SU-DHL-6 (cell line): ENCODE measurements at regions not wholly inside any gene's neighbourhood (a gene's known extent, or its start where the extent isn't known, plus 50 kb on each side); places are given as distances from the start of the nearest gene placed in this dataset.

Source experiments
- H2AFZ ChIP-seq: fragments of 200-600 bp; sonication (generic); 2 replicates; pipeline ENCODE4 v1.6.1; 2014; ENCODE audit warnings: low read depth, mild to moderate bottlenecking, moderate library complexity, mixed read lengths, antibody characterized with exemption, low read length; ENCODE audit not compliant: severe bottlenecking
- H3F3A ChIP-seq: fragments of 200-600 bp; shearing (Covaris generic); 2 replicates; pipeline ENCODE4 v1.6.0; 2016; ENCODE audit warnings: antibody characterized with exemption, mild to moderate bottlenecking; ENCODE audit not compliant: insufficient read depth
- H3K27ac ChIP-seq: fragments of 200-600 bp; sonication (generic); 2 replicates; pipeline ENCODE4 v1.5.1; 2016; ENCODE audit warnings: low read depth, mild to moderate bottlenecking, low read length, moderate library complexity, mixed read lengths
- H3K27me3 ChIP-seq: fragments of 200-600 bp; sonication (generic), shearing (Covaris generic); 2 replicates; pipeline ENCODE4 v1.6.0; 2014; ENCODE audit warnings: mild to moderate bottlenecking, low read length
- H3K36me3 ChIP-seq: fragments of 200-600 bp; sonication (generic); 2 replicates; pipeline ENCODE4 v1.6.1; 2014; ENCODE audit warnings: mild to moderate bottlenecking, low read length, mixed read lengths
- H3K4me2 ChIP-seq: fragments of 300-600, 200-600 bp; shearing (Covaris generic), sonication (generic); 2 replicates; pipeline ENCODE4 v1.6.0; 2014; ENCODE audit warnings: low read length, low read depth, mild to moderate bottlenecking; ENCODE audit not compliant: poor library complexity, severe bottlenecking
- H3K4me3 ChIP-seq: fragments of 200-600 bp; sonication (generic); 2 replicates; pipeline ENCODE4 v1.5.1; 2014; ENCODE audit warnings: antibody characterized with exemption, low read length, mild to moderate bottlenecking, mixed read lengths; ENCODE audit not compliant: insufficient read depth, poor library complexity, severe bottlenecking
- H3K79me2 ChIP-seq: fragments of 200-600 bp; sonication (generic); 2 replicates; pipeline ENCODE4 v1.6.1; 2014; ENCODE audit warnings: mild to moderate bottlenecking, low read length, moderate library complexity; ENCODE audit not compliant: insufficient read depth
- H3K9ac ChIP-seq: fragments of 200-600 bp; sonication (generic); 2 replicates; pipeline ENCODE4 v1.7.0; 2014; ENCODE audit warnings: mild to moderate bottlenecking, low read length
- H3K9me2 ChIP-seq: fragments of 200-600 bp; sonication (generic); replicated peaks from 2 replicates; pipeline ENCODE4 v1.6.1; 2014; ENCODE audit warnings: low read length; ENCODE audit not compliant: insufficient read depth
- H3K9me3 ChIP-seq: fragments of 200-600 bp; sonication (generic); 2 replicates; pipeline ENCODE4 v1.6.1; 2014; ENCODE audit warnings: low read length, mixed read lengths; ENCODE audit not compliant: insufficient read depth
- H4K20me1 ChIP-seq: fragments of 200-600 bp; sonication (generic); 2 replicates; pipeline ENCODE4 v1.6.1; 2014; ENCODE audit warnings: low read depth, mild to moderate bottlenecking, antibody characterized with exemption, low read length, moderate library complexity, mixed read lengths
- CTCF ChIP-seq: fragments of 200-600 bp; sonication (generic); IDR thresholded peaks from one replicate; pipeline ENCODE4 v1.5.1; 2017; ENCODE audit warnings: antibody characterized with exemption, mild to moderate bottlenecking, low read length, moderate library complexity; ENCODE audit not compliant: insufficient read depth, poor library complexity, severe bottlenecking
- EZH2phosphoT487 ChIP-seq: fragments of 200-600 bp; sonication (generic), shearing (Covaris generic); conservative IDR thresholded peaks from 2 replicates; pipeline ENCODE4 v1.6.1; 2018; ENCODE audit warnings: mild to moderate bottlenecking, antibody characterized with exemption, low read length, moderate library complexity, mixed read lengths

- no peak overlapping the region for H2AFZ ChIP-seq
- no peaks in the 10 kb centered on the region for H3K36me3 ChIP-seq
- TF ChIP-seq CTCF, result no peak
- no peak for TF ChIP-seq EZH2phosphoT487
- no peaks in the 10 kb centered on the region for H3F3A ChIP-seq
- no peak overlapping the region for H3K4me3 ChIP-seq
- H3K4me2 ChIP-seq, result no peak overlapping the region
- H3K9me2 ChIP-seq, result no peaks in the 10 kb centered on the region
- no peaks in the 10 kb centered on the region for H3K27me3 ChIP-seq
- H3K9ac ChIP-seq, result no peak overlapping the region
- no peak overlapping the region for H3K27ac ChIP-seq
- no peaks in the 10 kb centered on the region for H3K79me2 ChIP-seq
- H3K9me3 ChIP-seq, result no peaks in the 10 kb centered on the region
- H4K20me1 ChIP-seq, result no peaks in the 10 kb centered on the region
Measured at GRCh38 chr4:81714291-81714690, 242.6 kb upstream of the RASGEF1B start.

- no peak for TF ChIP-seq EZH2phosphoT487
- Histone ChIP-seq H3K36me3 (no peaks in the 10 kb centered on the region), H3K4me2 (no peak overlapping the region)
Measured at GRCh38 chr4:81712714-81713113, 241.0 kb upstream of the RASGEF1B start.

GRCh38 chr4:81704461-81704860, 232.8 kb upstream of the RASGEF1B start:
- H3K9ac ChIP-seq, result no peak overlapping the region
- no peaks in the 10 kb centered on the region for H3F3A ChIP-seq
- no peaks in the 10 kb centered on the region for H3K27me3 ChIP-seq
- H3K36me3 ChIP-seq, result no peaks in the 10 kb centered on the region
- no peak overlapping the region for H3K4me2 ChIP-seq
- H3K9me2 ChIP-seq, result no peaks in the 10 kb centered on the region
- TF ChIP-seq EZH2phosphoT487, result no peak
- TF ChIP-seq CTCF, result no peak
- no peak overlapping the region for H2AFZ ChIP-seq
- H3K9me3 ChIP-seq, result no peaks in the 10 kb centered on the region
- H3K4me3 ChIP-seq, result no peak overlapping the region
- no peaks in the 10 kb centered on the region for H4K20me1 ChIP-seq
- H3K27ac ChIP-seq, result no peak overlapping the region
- no peaks in the 10 kb centered on the region for H3K79me2 ChIP-seq

More at GRCh38 chr4:81712714-81713113, 241.0 kb upstream of the RASGEF1B start:
- no peaks in the 10 kb centered on the region for H3K79me2 ChIP-seq
- H3K4me3 ChIP-seq, result no peak overlapping the region
- no peaks in the 10 kb centered on the region for H3K9me3 ChIP-seq
- no peaks in the 10 kb centered on the region for H3K27me3 ChIP-seq
- no peak overlapping the region for H3K27ac ChIP-seq
- no peaks in the 10 kb centered on the region for H3K9me2 ChIP-seq
- H2AFZ ChIP-seq, result no peak overlapping the region
- H3K9ac ChIP-seq, result no peak overlapping the region
- no peaks in the 10 kb centered on the region for H4K20me1 ChIP-seq
- H3F3A ChIP-seq, result no peaks in the 10 kb centered on the region

- no peak overlapping the region for H3K4me3 ChIP-seq
- no peaks in the 10 kb centered on the region for H3K9me2 ChIP-seq
- no peak overlapping the region for H3K27ac ChIP-seq
- H3K9me3 ChIP-seq, result no peaks in the 10 kb centered on the region
- no peaks in the 10 kb centered on the region for H3K27me3 ChIP-seq
- H2AFZ ChIP-seq, result no peak overlapping the region
- no peak overlapping the region for H3K9ac ChIP-seq
- no peaks in the 10 kb centered on the region for H3K36me3 ChIP-seq
- H3F3A ChIP-seq, result no peaks in the 10 kb centered on the region
- no peaks in the 10 kb centered on the region for H4K20me1 ChIP-seq
- TF ChIP-seq CTCF (no peak), EZH2phosphoT487 (no peak)
- no peaks in the 10 kb centered on the region for H3K79me2 ChIP-seq
- no peak overlapping the region for H3K4me2 ChIP-seq
Measured at GRCh38 chr4:81700189-81700588, 228.5 kb upstream of the RASGEF1B start.
